ENCODE measurements at regions not wholly inside any gene's neighbourhood (a gene's known extent, or its start where the extent isn't known, plus 50 kb on each side); places are given as distances from the start of the nearest gene placed in this dataset.

DNA sequence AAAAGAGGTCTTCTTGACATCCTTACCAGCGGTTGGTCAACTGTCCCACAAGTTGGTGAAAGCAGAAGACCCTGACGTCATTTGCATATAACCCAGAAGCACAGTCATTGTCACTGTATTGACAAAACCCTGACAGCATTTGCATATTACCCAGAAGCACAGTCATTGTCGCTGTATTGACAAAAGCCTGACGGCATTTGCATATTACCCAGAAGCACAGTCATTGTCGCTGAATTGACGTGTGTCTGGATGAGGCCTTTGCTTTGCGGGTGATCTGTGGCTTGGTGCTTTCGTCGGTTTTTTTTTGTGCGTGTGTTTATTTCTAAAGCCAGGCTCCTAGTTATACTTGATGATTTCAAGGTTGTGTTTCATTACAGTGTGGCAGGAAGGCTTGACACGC lies 1145.2 kb downstream of the BRD1 start:
- Histone ChIP-seq H3K79me2 (ENCODE audit: insufficient read depth, low read length) (no peaks in the 10 kb centered on the region), H3K4me1 (ENCODE audit: insufficient read depth, low read length) (no peaks in the 10 kb centered on the region), H3K27ac (ENCODE audit: extremely low read length, insufficient read depth, low read length) (no peak overlapping the region), H3K36me3 (replicated peaks in 1 of 2; ENCODE audit: control insufficient read depth in 1 of 2, insufficient read depth in 2 of 2, low read length in 2 of 2) (no peaks in the 10 kb centered on the region), H3K27me3 (ENCODE audit: control insufficient read depth in 1 of 2, insufficient read depth in 2 of 2, low read length in 2 of 2) (peaks cover 3 to 13% of the 10 kb centered on the region in 2 experiments; a peak in 4 of 5 replicates), H3K4me2 (ENCODE audit: low read depth, low read length) (no peak overlapping the region), H3K9me3 (ENCODE audit: low read length) (no peaks in the 10 kb centered on the region), H3K4me3 (replicated peaks in 1 of 3; ENCODE audit: insufficient read depth in 1 of 3, low read depth in 2 of 3, low read length in 3 of 3) (no peak overlapping the region), H4K20me1 (ENCODE audit: insufficient read depth, low read length) (no peaks in the 10 kb centered on the region), H3K9ac (ENCODE audit: insufficient read depth, low read depth, low read length) (no peak overlapping the region), H2AFZ (ENCODE audit: low read length) (no peak overlapping the region)
- ChIA-PET CTCF (ENCODE audit: low intra/inter-chr PET ratio, low total read pairs) (no interaction called here), POLR2A (no interaction called here)
- ATAC-seq, result no peak
- no peak for DNase-seq (ENCODE audit: low spot score)
- in situ Hi-C loops (cut with HindIII; ENCODE audit: extremely low pct_ligation_motif_present, low pct_unique_long_range_greater_than_20kb), result no loop called here
- TF ChIP-seq ZNF703 (CRISPR knock-in tag; IDR thresholded peaks at IDR 0.05; ENCODE audit: borderline replicate concordance) (no peak), CREB1 (IDR thresholded peaks at IDR 0.05) (peak; percentile 29; the same call in 1 of the 2 replicates), CREB1 (CRISPR knock-in tag; IDR thresholded peaks at IDR 0.05) (no peak), GLI4 (CRISPR knock-in tag; IDR thresholded peaks at IDR 0.05; ENCODE audit: borderline replicate concordance) (no peak), ZNF773 (CRISPR knock-in tag; IDR thresholded peaks at IDR 0.05; ENCODE audit: borderline replicate concordance) (no peak)
- TF ChIP-seq, protein P1, sequence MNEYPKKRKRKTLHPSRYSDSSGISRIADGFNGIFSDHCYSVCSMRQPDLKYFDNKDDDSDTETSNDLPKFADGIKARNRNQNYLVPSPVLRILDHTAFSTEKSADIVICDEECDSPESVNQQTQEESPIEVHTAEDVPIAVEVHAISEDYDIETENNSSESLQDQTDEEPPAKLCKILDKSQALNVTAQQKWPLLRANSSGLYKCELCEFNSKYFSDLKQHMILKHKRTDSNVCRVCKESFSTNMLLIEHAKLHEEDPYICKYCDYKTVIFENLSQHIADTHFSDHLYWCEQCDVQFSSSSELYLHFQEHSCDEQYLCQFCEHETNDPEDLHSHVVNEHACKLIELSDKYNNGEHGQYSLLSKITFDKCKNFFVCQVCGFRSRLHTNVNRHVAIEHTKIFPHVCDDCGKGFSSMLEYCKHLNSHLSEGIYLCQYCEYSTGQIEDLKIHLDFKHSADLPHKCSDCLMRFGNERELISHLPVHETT (CRISPR knock-in tag; conservative IDR thresholded peaks at IDR 0.05), result no peak
- no TSS peak for BruUV-seq (replicated peaks)
- 61% methylated on average over 11 of the region's 11 CpGs for WGBS (ENCODE audit: low lambda C conversion rate)
- intact Hi-C loops (cut with micrococcal nuclease; ENCODE audit: unreplicated experiment), result no loop called here
- no peak for FAIRE-seq

DNA sequence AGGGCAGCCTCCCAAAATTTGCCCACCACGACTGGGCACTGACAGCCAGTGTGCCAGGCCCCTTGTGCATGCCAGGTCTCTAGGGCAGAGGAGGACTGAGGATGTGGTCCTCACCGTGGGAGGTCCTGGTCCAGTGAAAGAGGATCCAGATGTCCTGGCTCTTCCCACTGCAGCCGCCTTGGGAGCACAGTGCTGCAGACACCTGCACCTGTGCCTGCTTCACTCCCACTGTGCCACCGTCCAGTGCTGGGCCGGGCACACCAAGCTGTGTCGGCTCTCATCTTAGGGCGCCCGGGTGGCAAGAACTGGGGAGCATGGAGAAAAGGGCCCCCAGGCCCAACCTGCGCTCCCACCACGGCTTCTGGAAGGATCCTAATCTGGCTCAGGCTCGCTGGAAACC lies 1147.1 kb downstream of the BRD1 start:
- BruUV-seq (replicated peaks), result no TSS peak
- H3K4me1 ChIP-seq (ENCODE audit: insufficient read depth, low read length), result no peaks in the 10 kb centered on the region
- no CpG with 5 or more reads among the region's 11 CpGs for WGBS (ENCODE audit: low lambda C conversion rate)
- H3K4me2 ChIP-seq (ENCODE audit: low read depth, low read length), result no peak overlapping the region
- in situ Hi-C loops (cut with HindIII; ENCODE audit: extremely low pct_ligation_motif_present, low pct_unique_long_range_greater_than_20kb), result no loop called here
- intact Hi-C loops (cut with micrococcal nuclease; ENCODE audit: unreplicated experiment), result no loop called here
- H3K27ac ChIP-seq (ENCODE audit: extremely low read length, insufficient read depth, low read length), result no peak overlapping the region
- DNase-seq (ENCODE audit: low spot score), result no peak
- POLR2A ChIA-PET, result no interaction called here
- peaks cover 5 to 12% of the 10 kb centered on the region in 2 experiments; a peak in 4 of 5 replicates for H3K27me3 ChIP-seq (ENCODE audit: control insufficient read depth in 1 of 2, insufficient read depth in 2 of 2, low read length in 2 of 2)
- no peaks in the 10 kb centered on the region for H3K36me3 ChIP-seq (replicated peaks in 1 of 2; ENCODE audit: control insufficient read depth in 1 of 2, insufficient read depth in 2 of 2, low read length in 2 of 2)
- no peak overlapping the region for H3K4me3 ChIP-seq (replicated peaks in 1 of 3; ENCODE audit: insufficient read depth in 1 of 3, low read depth in 2 of 3, low read length in 3 of 3)
- TF ChIP-seq ZSCAN31 (CRISPR knock-in tag; IDR thresholded peaks at IDR 0.05; ENCODE audit: low read depth) (no peak), MTF2 (CRISPR knock-in tag; IDR thresholded peaks at IDR 0.05; ENCODE audit: borderline replicate concordance) (no peak)
- FAIRE-seq, result no peak
- no peaks in the 10 kb centered on the region for H3K9me3 ChIP-seq (ENCODE audit: low read length)
- H3K79me2 ChIP-seq (ENCODE audit: insufficient read depth, low read length), result no peaks in the 10 kb centered on the region
- no peak for ATAC-seq
- no peaks in the 10 kb centered on the region for H4K20me1 ChIP-seq (ENCODE audit: insufficient read depth, low read length)
- CTCF ChIA-PET (ENCODE audit: low intra/inter-chr PET ratio, low total read pairs), result no interaction called here
- H3K9ac ChIP-seq (ENCODE audit: insufficient read depth, low read depth, low read length), result no peak overlapping the region
- no peak overlapping the region for H2AFZ ChIP-seq (ENCODE audit: low read length)

All from HepG2 (cell line).